ENCODE measurements at regions not wholly inside any gene's neighbourhood (a gene's known extent, or its start where the extent isn't known, plus 50 kb on each side); places are given as distances from the start of the nearest gene placed in this dataset.

- TF ChIP-seq POLR2A (IDR thresholded peaks at IDR 0.05) (no peak), CTCF (IDR thresholded peaks at IDR 0.05) (no peak), POLR2AphosphoS5 (IDR thresholded peaks at IDR 0.05) (no peak)
These were observed 1386.6 kb downstream of the PCDH7 start for GRCh38 chr4:32106767-32107166.
